GM12891 (cell line): ENCODE measurements at regions not wholly inside any gene's neighbourhood (a gene's known extent, or its start where the extent isn't known, plus 50 kb on each side); places are given as distances from the start of the nearest gene placed in this dataset.

Source experiments
- POLR2A ChIP-seq: IDR thresholded peaks from 2 replicates; pipeline ENCODE4 v1.6.1; 2011; ENCODE audit warnings: low read depth, low read length, control low read depth
- POLR2AphosphoS5 ChIP-seq: IDR thresholded peaks from 2 replicates; pipeline ENCODE4 v1.6.1; 2011; ENCODE audit warnings: low read depth, low read length, control low read depth
- POU2F2 ChIP-seq: IDR thresholded peaks from 2 replicates; pipeline ENCODE4 v1.6.1; 2011; ENCODE audit warnings: low read depth, mild to moderate bottlenecking, control low read depth, low read length, moderate library complexity
- SPI1 ChIP-seq: IDR thresholded peaks from 2 replicates; pipeline ENCODE4 v1.6.1; 2011; ENCODE audit warnings: low read depth, low read length, control low read depth
- TAF1 ChIP-seq: IDR thresholded peaks from 2 replicates; pipeline ENCODE4 v1.6.1; 2011; ENCODE audit warnings: low read depth, low read length, control low read depth

- TF ChIP-seq POLR2A (no peak), POLR2AphosphoS5 (no peak), TAF1 (no peak), POU2F2 (no peak), SPI1 (no peak)
These were observed 304.6 kb downstream of the KLF6 start for GRCh38 chr10:3480281-3480989.
